ENCODE measurements at regions not wholly inside any gene's neighbourhood (a gene's known extent, or its start where the extent isn't known, plus 50 kb on each side); places are given as distances from the start of the nearest gene placed in this dataset.
"Not testable (repeated sequence)": the region's sequence is repeated elsewhere in the genome, so short reads cannot be mapped to it uniquely, and the experiment has no call there.

- Histone ChIP-seq H3K9me3 (ENCODE audit: low read depth) (no peaks in the 10 kb centered on the region), H3K9ac (no peak overlapping the region), H3K4me3 (no peak overlapping the region), H4K20me1 (ENCODE audit: insufficient read depth) (no peaks in the 10 kb centered on the region), H3K4me2 (ENCODE audit: unreplicated experiment) (no peak overlapping the region), H3K9me2 (ENCODE audit: insufficient read depth) (no peaks in the 10 kb centered on the region), H3K27ac (no peak overlapping the region), H2AFZ (no peak overlapping the region), H3K27me3 (replicated peaks; ENCODE audit: insufficient read depth) (no peaks in the 10 kb centered on the region), H3F3A (ENCODE audit: insufficient read depth) (no peaks in the 10 kb centered on the region), H3K36me3 (ENCODE audit: low read depth) (no peaks in the 10 kb centered on the region), H3K79me2 (ENCODE audit: insufficient read depth) (no peaks in the 10 kb centered on the region), H3K4me1 (ENCODE audit: insufficient read depth) (no peaks in the 10 kb centered on the region)
- TF ChIP-seq EZH2phosphoT487 (IDR thresholded peaks at IDR 0.05; ENCODE audit: insufficient read depth, low read depth), result no peak
- TF ChIP-seq EZH2 (IDR thresholded peaks at IDR 0.05; ENCODE audit: insufficient read depth, poor library complexity, severe bottlenecking), result no peak
- WGBS, 2 experiments (ENCODE audit: low coverage in 1 of 2, low lambda C conversion rate in 2 of 2, missing lambda C conversion rate in 2 of 2), result 13 to 25% methylated on average over 4 of the region's 4 CpGs
- DNase-seq, result no peak
- in situ Hi-C loops (cut with MboI), result no loop called here
These were observed 395.6 kb upstream of the USP9Y start for GRCh38 chrY:12305456-12305855.

DNA sequence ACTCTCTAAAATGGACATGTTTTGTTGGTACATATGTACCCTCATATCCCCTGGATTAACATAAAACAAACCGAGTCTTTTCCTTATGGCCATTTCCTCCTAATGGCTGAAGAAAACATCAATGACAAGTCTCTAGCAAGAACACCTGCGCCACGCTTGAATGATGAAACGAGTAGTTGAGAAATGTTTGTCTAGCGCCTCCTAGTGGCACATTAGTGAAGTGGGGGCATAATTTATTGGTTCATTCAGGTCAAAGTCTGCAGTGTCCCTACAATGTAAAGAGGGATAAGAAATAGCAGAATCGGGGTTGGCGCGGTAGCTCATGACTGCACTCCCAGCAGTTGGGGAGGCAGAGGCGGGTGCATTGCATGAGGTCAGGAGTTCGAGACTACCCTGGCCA lies 391.8 kb upstream of the USP9Y start:
- peak; percentile 1 for DNase-seq
- H3K9ac ChIP-seq, result no peak overlapping the region
- H3K27me3 ChIP-seq (replicated peaks; ENCODE audit: insufficient read depth), result no peaks in the 10 kb centered on the region
- H3K36me3 ChIP-seq (ENCODE audit: low read depth), result no peaks in the 10 kb centered on the region
- no peak overlapping the region for H3K27ac ChIP-seq
- in situ Hi-C loops (cut with MboI), result no loop called here
- no peaks in the 10 kb centered on the region for H3K79me2 ChIP-seq (ENCODE audit: insufficient read depth)
- H3K4me2 ChIP-seq (ENCODE audit: unreplicated experiment), result no peak overlapping the region
- H4K20me1 ChIP-seq (ENCODE audit: insufficient read depth), result no peaks in the 10 kb centered on the region
- H3K9me2 ChIP-seq (ENCODE audit: insufficient read depth), result no peaks in the 10 kb centered on the region
- no peak overlapping the region for H2AFZ ChIP-seq
- H3K4me1 ChIP-seq (ENCODE audit: insufficient read depth), result no peaks in the 10 kb centered on the region
- no peak overlapping the region for H3K4me3 ChIP-seq
- TF ChIP-seq EZH2phosphoT487 (IDR thresholded peaks at IDR 0.05; ENCODE audit: insufficient read depth, low read depth) (no peak), EZH2 (IDR thresholded peaks at IDR 0.05; ENCODE audit: insufficient read depth, poor library complexity, severe bottlenecking) (no peak)
- WGBS, 2 experiments (ENCODE audit: low coverage in 1 of 2, low lambda C conversion rate in 2 of 2, missing lambda C conversion rate in 2 of 2), result 6 to 9% methylated on average over 10 of the region's 10 CpGs
- H3K9me3 ChIP-seq (ENCODE audit: low read depth), result no peaks in the 10 kb centered on the region
- H3F3A ChIP-seq (ENCODE audit: insufficient read depth), result no peaks in the 10 kb centered on the region

GRCh38 chrY:12310832-12311231 lies 390.2 kb upstream of the USP9Y start:
- no peak for DNase-seq
- in situ Hi-C loops (cut with MboI), result no loop called here
- Histone ChIP-seq H3F3A (ENCODE audit: insufficient read depth) (no peaks in the 10 kb centered on the region), H4K20me1 (ENCODE audit: insufficient read depth) (no peaks in the 10 kb centered on the region), H2AFZ (no peak overlapping the region), H3K9ac (no peak overlapping the region), H3K4me1 (ENCODE audit: insufficient read depth) (no peaks in the 10 kb centered on the region), H3K9me2 (ENCODE audit: insufficient read depth) (no peaks in the 10 kb centered on the region), H3K79me2 (ENCODE audit: insufficient read depth) (no peaks in the 10 kb centered on the region), H3K36me3 (ENCODE audit: low read depth) (no peaks in the 10 kb centered on the region), H3K27ac (no peak overlapping the region), H3K4me2 (ENCODE audit: unreplicated experiment) (no peak overlapping the region), H3K4me3 (no peak overlapping the region), H3K27me3 (replicated peaks; ENCODE audit: insufficient read depth) (no peaks in the 10 kb centered on the region), H3K9me3 (ENCODE audit: low read depth) (no peaks in the 10 kb centered on the region)
- no peak for TF ChIP-seq EZH2phosphoT487 (IDR thresholded peaks at IDR 0.05; ENCODE audit: insufficient read depth, low read depth)
- no peak for TF ChIP-seq EZH2 (IDR thresholded peaks at IDR 0.05; ENCODE audit: insufficient read depth, poor library complexity, severe bottlenecking)
- 65 to 67% methylated on average over 5 of the region's 5 CpGs for WGBS, 2 experiments (ENCODE audit: low coverage in 1 of 2, low lambda C conversion rate in 2 of 2, missing lambda C conversion rate in 2 of 2)

- Histone ChIP-seq H3K9me3 (ENCODE audit: low read depth) (no peaks in the 10 kb centered on the region), H3K9me2 (ENCODE audit: insufficient read depth) (no peaks in the 10 kb centered on the region), H3K4me3 (no peak overlapping the region), H3K4me2 (ENCODE audit: unreplicated experiment) (no peak overlapping the region), H3K27ac (no peak overlapping the region), H4K20me1 (ENCODE audit: insufficient read depth) (no peaks in the 10 kb centered on the region), H3K27me3 (replicated peaks; ENCODE audit: insufficient read depth) (no peaks in the 10 kb centered on the region), H3K9ac (no peak overlapping the region), H3K79me2 (ENCODE audit: insufficient read depth) (no peaks in the 10 kb centered on the region), H2AFZ (no peak overlapping the region), H3K4me1 (ENCODE audit: insufficient read depth) (no peaks in the 10 kb centered on the region), H3K36me3 (ENCODE audit: low read depth) (no peaks in the 10 kb centered on the region), H3F3A (ENCODE audit: insufficient read depth) (no peaks in the 10 kb centered on the region)
- WGBS, 2 experiments (ENCODE audit: low coverage in 1 of 2, low lambda C conversion rate in 2 of 2, missing lambda C conversion rate in 2 of 2), result 43 to 47% methylated on average over 5 to 6 of the region's 7 CpGs
- DNase-seq, result no peak
- in situ Hi-C loops (cut with MboI), result no loop called here
- TF ChIP-seq EZH2phosphoT487 (IDR thresholded peaks at IDR 0.05; ENCODE audit: insufficient read depth, low read depth) (no peak), EZH2 (IDR thresholded peaks at IDR 0.05; ENCODE audit: insufficient read depth, poor library complexity, severe bottlenecking) (no peak)
These were observed 373.3 kb upstream of the USP9Y start for GRCh38 chrY:12327751-12328150.

- H3K79me2 ChIP-seq (ENCODE audit: insufficient read depth); H3K4me1 ChIP-seq (ENCODE audit: insufficient read depth); H3K9ac ChIP-seq; H3K27ac ChIP-seq; H3K4me2 ChIP-seq (ENCODE audit: unreplicated experiment); H2AFZ ChIP-seq; DNase-seq; H3K4me3 ChIP-seq; H3F3A ChIP-seq (ENCODE audit: insufficient read depth); H3K36me3 ChIP-seq (ENCODE audit: low read depth); in situ Hi-C loops (cut with MboI); H4K20me1 ChIP-seq (ENCODE audit: insufficient read depth); H3K27me3 ChIP-seq (replicated peaks; ENCODE audit: insufficient read depth); H3K9me3 ChIP-seq (ENCODE audit: low read depth); H3K9me2 ChIP-seq (ENCODE audit: insufficient read depth): not testable (repeated sequence)
- WGBS, 2 experiments (ENCODE audit: low coverage in 1 of 2, low lambda C conversion rate in 2 of 2, missing lambda C conversion rate in 2 of 2), result 50 to 57% methylated on average over 6 to 8 of the region's 10 CpGs
These were observed 369.1 kb upstream of the USP9Y start for GRCh38 chrY:12331917-12332316.

All from GM23248 (cell line).